ENCODE measurements at regions not wholly inside any gene's neighbourhood (a gene's known extent, or its start where the extent isn't known, plus 50 kb on each side); places are given as distances from the start of the nearest gene placed in this dataset.
A peak's percentile ranks its signal among the peaks of the same experiment; 100 is the strongest.

DNA sequence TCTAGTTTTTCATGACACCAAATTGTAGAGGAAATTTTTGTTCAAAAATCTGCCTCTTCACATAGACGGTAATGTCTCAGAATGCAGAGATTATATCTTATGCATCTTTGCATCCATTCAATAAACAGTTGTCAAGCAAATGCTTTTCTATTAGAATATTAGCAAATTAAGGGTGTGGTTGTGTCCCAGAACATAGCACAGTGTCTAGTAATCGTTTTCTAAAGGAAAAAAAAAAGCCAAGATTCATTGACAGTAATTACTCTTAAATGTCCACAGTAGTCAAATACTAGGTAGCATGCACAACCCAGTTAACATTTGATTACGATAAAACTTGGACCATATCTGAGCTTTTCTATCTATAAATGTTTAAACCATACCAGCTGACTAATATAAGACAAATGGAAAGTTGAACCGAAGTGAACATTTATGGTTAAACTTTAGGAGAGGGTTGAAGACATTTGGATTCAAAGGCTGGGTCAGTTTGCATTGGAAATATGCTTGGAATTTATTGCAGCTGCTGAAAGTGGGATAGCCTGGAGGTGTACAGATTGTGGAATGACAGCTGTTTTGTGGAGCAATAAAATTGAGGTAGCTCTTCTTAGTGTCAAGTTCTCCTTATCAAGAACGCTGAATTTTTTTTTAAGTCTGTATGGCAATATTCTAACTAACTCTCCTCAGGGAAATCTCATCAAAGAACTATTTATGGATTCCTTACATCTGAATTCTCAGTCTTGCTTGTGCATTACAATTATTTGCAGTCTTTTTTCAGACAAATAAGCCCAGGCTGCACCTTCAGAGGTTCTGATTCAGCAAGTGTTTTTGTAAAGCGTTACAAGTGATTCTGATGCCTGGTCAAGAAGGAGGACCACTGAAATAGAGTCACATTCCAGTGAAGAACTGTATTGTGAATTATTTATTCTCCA, 66.7 kb upstream of the ATP2B1 start:
- CTCF ChIA-PET = interaction anchor here (0.7 to 1.6 kb wide), 3 partner anchors 13 to 637 kb away, joined by 3 to 4 read pairs (median 3); no protein-coding TSS in a partner anchor
- peak; percentile 59 for DNase-seq (ENCODE audit: low read depth)
- H3K36me3 ChIP-seq (ENCODE audit: control insufficient read depth, insufficient read depth, low read length) = no peaks in the 10 kb centered on the region
- POLR2A ChIA-PET = interaction anchor here (0.5 kb wide), 1 partner anchor 18 kb away, joined by 4 read pairs; no protein-coding TSS in a partner anchor
- TF ChIP-seq, protein P1, sequence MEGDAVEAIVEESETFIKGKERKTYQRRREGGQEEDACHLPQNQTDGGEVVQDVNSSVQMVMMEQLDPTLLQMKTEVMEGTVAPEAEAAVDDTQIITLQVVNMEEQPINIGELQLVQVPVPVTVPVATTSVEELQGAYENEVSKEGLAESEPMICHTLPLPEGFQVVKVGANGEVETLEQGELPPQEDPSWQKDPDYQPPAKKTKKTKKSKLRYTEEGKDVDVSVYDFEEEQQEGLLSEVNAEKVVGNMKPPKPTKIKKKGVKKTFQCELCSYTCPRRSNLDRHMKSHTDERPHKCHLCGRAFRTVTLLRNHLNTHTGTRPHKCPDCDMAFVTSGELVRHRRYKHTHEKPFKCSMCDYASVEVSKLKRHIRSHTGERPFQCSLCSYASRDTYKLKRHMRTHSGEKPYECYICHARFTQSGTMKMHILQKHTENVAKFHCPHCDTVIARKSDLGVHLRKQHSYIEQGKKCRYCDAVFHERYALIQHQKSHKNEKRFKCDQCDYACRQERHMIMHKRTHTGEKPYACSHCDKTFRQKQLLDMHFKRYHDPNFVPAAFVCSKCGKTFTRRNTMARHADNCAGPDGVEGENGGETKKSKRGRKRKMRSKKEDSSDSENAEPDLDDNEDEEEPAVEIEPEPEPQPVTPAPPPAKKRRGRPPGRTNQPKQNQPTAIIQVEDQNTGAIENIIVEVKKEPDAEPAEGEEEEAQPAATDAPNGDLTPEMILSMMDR (IDR thresholded peaks at IDR 0.05; ENCODE audit: insufficient read depth, low read depth, low read length) = no peak
- no peak overlapping the region for H3K4me3 ChIP-seq (ENCODE audit: low read depth, low read length)
- no peaks in the 10 kb centered on the region for H3K27me3 ChIP-seq (ENCODE audit: control insufficient read depth, insufficient read depth, low read length)

DNA sequence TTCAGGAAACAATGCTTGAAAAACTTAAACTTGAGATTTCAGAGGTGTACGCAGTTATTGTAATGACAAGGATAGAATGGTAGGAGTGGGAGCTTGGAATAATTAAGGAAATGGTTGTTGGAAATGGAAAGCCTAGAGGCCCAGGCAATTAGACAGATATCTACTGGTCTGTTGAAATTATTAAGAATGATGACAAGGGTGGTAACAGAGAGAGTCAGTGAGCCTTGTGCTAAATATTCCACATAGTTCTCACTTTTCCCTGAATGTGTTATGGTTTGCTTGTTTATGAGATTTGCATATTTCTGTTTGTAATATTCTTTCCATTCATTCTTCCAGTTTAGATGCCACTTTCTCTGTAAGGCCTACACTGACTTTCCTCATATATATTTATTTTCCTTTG, 66.0 kb upstream of the ATP2B1 start:
- Histone ChIP-seq H3K36me3 (ENCODE audit: control insufficient read depth, insufficient read depth, low read length) (no peaks in the 10 kb centered on the region), H3K4me3 (ENCODE audit: low read depth, low read length) (no peak overlapping the region), H3K27me3 (ENCODE audit: control insufficient read depth, insufficient read depth, low read length) (no peaks in the 10 kb centered on the region)
- TF ChIP-seq, protein P1 (IDR thresholded peaks at IDR 0.05; ENCODE audit: insufficient read depth, low read depth, low read length) = no peak
- no peak for DNase-seq (ENCODE audit: low read depth)
- ChIA-PET POLR2A (no interaction called here), CTCF (interaction anchor here (0.7 to 1.6 kb wide), 2 partner anchors 12 to 476 kb away, joined by 3 to 4 read pairs; no protein-coding TSS in a partner anchor)

- ChIA-PET POLR2A (interaction anchor here (0.6 kb wide), 1 partner anchor 373 kb away, joined by 3 read pairs; no protein-coding TSS in a partner anchor), CTCF (interaction anchor here (0.9 kb wide), 2 partner anchors 9 to 22 kb away, joined by 3 read pairs; no protein-coding TSS in a partner anchor)
- no peaks in the 10 kb centered on the region for H3K36me3 ChIP-seq (ENCODE audit: control insufficient read depth, insufficient read depth, low read length)
- DNase-seq (ENCODE audit: low read depth) = no peak
- TF ChIP-seq, protein P1 (IDR thresholded peaks at IDR 0.05; ENCODE audit: insufficient read depth, low read depth, low read length) = no peak
- H3K27me3 ChIP-seq (ENCODE audit: control insufficient read depth, insufficient read depth, low read length) = no peaks in the 10 kb centered on the region
- H3K4me3 ChIP-seq (ENCODE audit: low read depth, low read length) = no peak overlapping the region
Measured at GRCh38 chr12:89770391-89770790, 61.8 kb upstream of the ATP2B1 start.

GRCh38 chr12:89769483-89769818, 60.8 kb upstream of the ATP2B1 start:
- Histone ChIP-seq H3K36me3 (ENCODE audit: control insufficient read depth, insufficient read depth, low read length) (no peaks in the 10 kb centered on the region), H3K27me3 (ENCODE audit: control insufficient read depth, insufficient read depth, low read length) (no peaks in the 10 kb centered on the region), H3K4me3 (ENCODE audit: low read depth, low read length) (no peak overlapping the region)
- POLR2A ChIA-PET = no interaction called here
- DNase-seq (ENCODE audit: low read depth) = no peak
- TF ChIP-seq, protein P1 (IDR thresholded peaks at IDR 0.05; ENCODE audit: insufficient read depth, low read depth, low read length) = 0 out of 2 replicates have a peak, but pooled peaks have one; percentile 12
- CTCF ChIA-PET = interaction anchor here (0.9 to 1.3 kb wide), 2 partner anchors 21 to 40 kb away, joined by 3 read pairs; no protein-coding TSS in a partner anchor

Measured in BJ (cell line).